ENCODE measurements at regions not wholly inside any gene's neighbourhood (a gene's known extent, or its start where the extent isn't known, plus 50 kb on each side); places are given as distances from the start of the nearest gene placed in this dataset.

DNA sequence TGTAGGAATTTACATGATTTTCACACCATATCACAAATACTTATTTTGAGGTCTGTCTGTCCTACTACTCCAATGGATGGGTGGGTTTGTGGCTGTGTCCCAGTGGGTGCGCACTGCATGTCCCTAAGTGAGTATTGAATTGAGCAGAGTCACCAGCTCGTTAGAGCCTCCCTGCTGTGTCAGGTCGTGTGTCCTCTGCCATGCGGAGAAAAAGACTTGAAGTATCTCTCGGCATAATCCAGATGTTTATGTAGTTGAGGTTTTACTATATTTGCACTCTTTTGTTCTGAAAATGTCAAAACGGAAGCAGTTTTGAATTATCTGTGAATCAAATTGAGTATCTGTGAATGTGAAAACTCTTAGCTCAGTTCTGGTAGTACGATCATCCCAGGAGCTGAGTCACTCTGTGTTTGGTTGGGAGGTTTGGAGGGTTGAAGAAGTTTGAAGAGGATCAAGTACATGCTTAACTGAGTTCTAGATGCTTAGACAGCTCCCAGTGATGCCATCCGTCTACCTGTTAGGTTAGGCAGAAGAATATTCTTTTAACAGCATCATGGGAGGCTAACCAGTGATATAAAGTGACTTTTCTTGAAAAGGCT, 194.2 kb downstream of the TENT4A start:
- TF ChIP-seq EZH2 (IDR thresholded peaks at IDR 0.05; ENCODE audit: borderline replicate concordance): no peak
- TF ChIP-seq, protein P1, sequence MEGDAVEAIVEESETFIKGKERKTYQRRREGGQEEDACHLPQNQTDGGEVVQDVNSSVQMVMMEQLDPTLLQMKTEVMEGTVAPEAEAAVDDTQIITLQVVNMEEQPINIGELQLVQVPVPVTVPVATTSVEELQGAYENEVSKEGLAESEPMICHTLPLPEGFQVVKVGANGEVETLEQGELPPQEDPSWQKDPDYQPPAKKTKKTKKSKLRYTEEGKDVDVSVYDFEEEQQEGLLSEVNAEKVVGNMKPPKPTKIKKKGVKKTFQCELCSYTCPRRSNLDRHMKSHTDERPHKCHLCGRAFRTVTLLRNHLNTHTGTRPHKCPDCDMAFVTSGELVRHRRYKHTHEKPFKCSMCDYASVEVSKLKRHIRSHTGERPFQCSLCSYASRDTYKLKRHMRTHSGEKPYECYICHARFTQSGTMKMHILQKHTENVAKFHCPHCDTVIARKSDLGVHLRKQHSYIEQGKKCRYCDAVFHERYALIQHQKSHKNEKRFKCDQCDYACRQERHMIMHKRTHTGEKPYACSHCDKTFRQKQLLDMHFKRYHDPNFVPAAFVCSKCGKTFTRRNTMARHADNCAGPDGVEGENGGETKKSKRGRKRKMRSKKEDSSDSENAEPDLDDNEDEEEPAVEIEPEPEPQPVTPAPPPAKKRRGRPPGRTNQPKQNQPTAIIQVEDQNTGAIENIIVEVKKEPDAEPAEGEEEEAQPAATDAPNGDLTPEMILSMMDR (IDR thresholded peaks at IDR 0.05; ENCODE audit: poor library complexity): no peak
